ENCODE measurements at regions not wholly inside any gene's neighbourhood (a gene's known extent, or its start where the extent isn't known, plus 50 kb on each side); places are given as distances from the start of the nearest gene placed in this dataset.

GRCh38 chr5:143671674-143672569, 140.0 kb upstream of the HMHB1 start:
- no peak overlapping the region for H2AFZ ChIP-seq (ENCODE audit: low read length)
- H4K20me1 ChIP-seq (ENCODE audit: insufficient read depth, low read length, poor library complexity, severe bottlenecking): no peaks in the 10 kb centered on the region
- H3K4me2 ChIP-seq (ENCODE audit: low read depth, low read length, poor library complexity, severe bottlenecking): no peak overlapping the region
- H3K9me2 ChIP-seq (replicated peaks; ENCODE audit: low read depth, low read length): no peaks in the 10 kb centered on the region
- no peaks in the 10 kb centered on the region for H3K4me1 ChIP-seq (ENCODE audit: insufficient read depth, low read length, poor library complexity, severe bottlenecking)
- no peak overlapping the region for H3K9ac ChIP-seq (ENCODE audit: low read depth, low read length, poor library complexity, severe bottlenecking)
- H3K79me2 ChIP-seq (ENCODE audit: insufficient read depth, low read length): no peaks in the 10 kb centered on the region
- H3K27me3 ChIP-seq (ENCODE audit: insufficient read depth, low read length, poor library complexity, severe bottlenecking): no peaks in the 10 kb centered on the region
- H3K36me3 ChIP-seq (ENCODE audit: insufficient read depth, low read length): no peaks in the 10 kb centered on the region
- peaks cover 3% of the 10 kb centered on the region; the same call in 1 of the 2 replicates for H3K9me3 ChIP-seq (ENCODE audit: insufficient read depth, low read depth, low read length)
- no peak for TF ChIP-seq EZH2phosphoT487 (IDR thresholded peaks at IDR 0.05; ENCODE audit: borderline replicate concordance)
- H3F3A ChIP-seq (ENCODE audit: low read depth): no peaks in the 10 kb centered on the region
- no peak overlapping the region for H3K4me3 ChIP-seq (ENCODE audit: low read length, poor library complexity, severe bottlenecking)

- H3K79me2 ChIP-seq (ENCODE audit: insufficient read depth, low read length): no peaks in the 10 kb centered on the region
- no peaks in the 10 kb centered on the region for H3K9me2 ChIP-seq (replicated peaks; ENCODE audit: low read depth, low read length)
- H3K27me3 ChIP-seq (ENCODE audit: insufficient read depth, low read length, poor library complexity, severe bottlenecking): no peaks in the 10 kb centered on the region
- no peaks in the 10 kb centered on the region for H3F3A ChIP-seq (ENCODE audit: low read depth)
- H3K9ac ChIP-seq (ENCODE audit: low read depth, low read length, poor library complexity, severe bottlenecking): no peak overlapping the region
- no peaks in the 10 kb centered on the region for H3K4me1 ChIP-seq (ENCODE audit: insufficient read depth, low read length, poor library complexity, severe bottlenecking)
- no peak overlapping the region for H3K4me2 ChIP-seq (ENCODE audit: low read depth, low read length, poor library complexity, severe bottlenecking)
- no peaks in the 10 kb centered on the region for H3K36me3 ChIP-seq (ENCODE audit: insufficient read depth, low read length)
- TF ChIP-seq EZH2phosphoT487 (IDR thresholded peaks at IDR 0.05; ENCODE audit: borderline replicate concordance): no peak
- no peak for TF ChIP-seq CTCF (conservative IDR thresholded peaks at IDR 0.05; ENCODE audit: low read length)
- H3K9me3 ChIP-seq (ENCODE audit: insufficient read depth, low read depth, low read length): peaks cover 3% of the 10 kb centered on the region; the same call in 1 of the 2 replicates
- no peaks in the 10 kb centered on the region for H4K20me1 ChIP-seq (ENCODE audit: insufficient read depth, low read length, poor library complexity, severe bottlenecking)
- H3K4me3 ChIP-seq (ENCODE audit: low read length, poor library complexity, severe bottlenecking): no peak overlapping the region
- H2AFZ ChIP-seq (ENCODE audit: low read length): no peak overlapping the region
Measured at GRCh38 chr5:143671021-143671420, 140.9 kb upstream of the HMHB1 start.

GRCh38 chr5:143665866-143666265, 146.1 kb upstream of the HMHB1 start:
- Histone ChIP-seq H3K27me3 (ENCODE audit: insufficient read depth, low read length, poor library complexity, severe bottlenecking) (no peaks in the 10 kb centered on the region), H3K4me3 (ENCODE audit: low read length, poor library complexity, severe bottlenecking) (no peak overlapping the region), H3K36me3 (ENCODE audit: insufficient read depth, low read length) (no peaks in the 10 kb centered on the region), H3K4me1 (ENCODE audit: insufficient read depth, low read length, poor library complexity, severe bottlenecking) (peaks cover 20% of the 10 kb centered on the region), H3K9me2 (replicated peaks; ENCODE audit: low read depth, low read length) (no peaks in the 10 kb centered on the region), H3K9me3 (ENCODE audit: insufficient read depth, low read depth, low read length) (peaks cover 3% of the 10 kb centered on the region; the same call in 1 of the 2 replicates), H3K9ac (ENCODE audit: low read depth, low read length, poor library complexity, severe bottlenecking) (no peak overlapping the region), H3K79me2 (ENCODE audit: insufficient read depth, low read length) (no peaks in the 10 kb centered on the region), H4K20me1 (ENCODE audit: insufficient read depth, low read length, poor library complexity, severe bottlenecking) (no peaks in the 10 kb centered on the region), H2AFZ (ENCODE audit: low read length) (no peak overlapping the region; the same call in 1 of the 2 replicates), H3K4me2 (ENCODE audit: low read depth, low read length, poor library complexity, severe bottlenecking) (no peak overlapping the region), H3F3A (ENCODE audit: low read depth) (no peaks in the 10 kb centered on the region)
- TF ChIP-seq EZH2phosphoT487 (IDR thresholded peaks at IDR 0.05; ENCODE audit: borderline replicate concordance): no peak
- TF ChIP-seq CTCF (conservative IDR thresholded peaks at IDR 0.05; ENCODE audit: low read length): no peak
